ENCODE measurements at regions not wholly inside any gene's neighbourhood (a gene's known extent, or its start where the extent isn't known, plus 50 kb on each side); places are given as distances from the start of the nearest gene placed in this dataset.

DNA sequence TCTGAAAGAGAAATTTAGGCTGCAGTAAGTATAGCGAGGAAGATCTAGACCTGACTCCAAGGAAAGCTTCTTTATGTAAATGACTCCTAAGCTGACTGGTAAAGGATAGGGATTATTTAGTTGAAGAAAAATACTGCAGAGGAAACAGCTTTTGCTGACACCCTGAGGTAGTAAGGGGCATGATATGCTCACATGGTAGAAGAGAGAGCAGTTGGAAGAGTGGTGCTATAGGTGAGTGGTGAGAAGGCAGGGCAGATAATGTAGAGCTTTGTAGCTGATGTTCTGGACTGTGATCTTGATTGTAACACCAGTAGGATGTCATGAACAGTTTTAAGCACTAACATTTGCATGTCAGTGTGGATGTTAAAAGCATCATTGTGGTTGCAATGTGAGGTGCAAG is 639.1 kb upstream of the SLC39A10 start:
- no peak for TF ChIP-seq POLR2A (IDR thresholded peaks at IDR 0.05; ENCODE audit: low read length)
- no peak for TF ChIP-seq RAD21 (conservative IDR thresholded peaks at IDR 0.05 in 1 of 2, IDR thresholded peaks at IDR 0.05 in 1 of 2)
- TF ChIP-seq, protein P1, sequence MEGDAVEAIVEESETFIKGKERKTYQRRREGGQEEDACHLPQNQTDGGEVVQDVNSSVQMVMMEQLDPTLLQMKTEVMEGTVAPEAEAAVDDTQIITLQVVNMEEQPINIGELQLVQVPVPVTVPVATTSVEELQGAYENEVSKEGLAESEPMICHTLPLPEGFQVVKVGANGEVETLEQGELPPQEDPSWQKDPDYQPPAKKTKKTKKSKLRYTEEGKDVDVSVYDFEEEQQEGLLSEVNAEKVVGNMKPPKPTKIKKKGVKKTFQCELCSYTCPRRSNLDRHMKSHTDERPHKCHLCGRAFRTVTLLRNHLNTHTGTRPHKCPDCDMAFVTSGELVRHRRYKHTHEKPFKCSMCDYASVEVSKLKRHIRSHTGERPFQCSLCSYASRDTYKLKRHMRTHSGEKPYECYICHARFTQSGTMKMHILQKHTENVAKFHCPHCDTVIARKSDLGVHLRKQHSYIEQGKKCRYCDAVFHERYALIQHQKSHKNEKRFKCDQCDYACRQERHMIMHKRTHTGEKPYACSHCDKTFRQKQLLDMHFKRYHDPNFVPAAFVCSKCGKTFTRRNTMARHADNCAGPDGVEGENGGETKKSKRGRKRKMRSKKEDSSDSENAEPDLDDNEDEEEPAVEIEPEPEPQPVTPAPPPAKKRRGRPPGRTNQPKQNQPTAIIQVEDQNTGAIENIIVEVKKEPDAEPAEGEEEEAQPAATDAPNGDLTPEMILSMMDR (IDR thresholded peaks at IDR 0.05): no peak
- no peak for TF ChIP-seq RCOR1 (IDR thresholded peaks at IDR 0.05; ENCODE audit: low read depth, low read length)
- TF ChIP-seq EP300 (IDR thresholded peaks at IDR 0.05): no peak
- no peak for TF ChIP-seq NFE2L2 (conservative IDR thresholded peaks at IDR 0.05; ENCODE audit: low read length)
- no peak for TF ChIP-seq MYC (IDR thresholded peaks at IDR 0.05; ENCODE audit: borderline replicate concordance, low read length)
